Heart left ventricle (tissue), 16 donors: ENCODE measurements at regions not wholly inside any gene's neighbourhood (a gene's known extent, or its start where the extent isn't known, plus 50 kb on each side); places are given as distances from the start of the nearest gene placed in this dataset.

Source experiments
- ATAC-seq, 4 donors: fragments of 200-7000 bp; cut with Tn5 transposase; one replicate each; pipeline ENCODE4 v1.9.1; 2020 to 2022; ENCODE audit warnings: moderate library complexity in 4 of 4, mild to moderate bottlenecking in 3 of 4, moderate number of reproducible peaks in 1 of 4
- DNase-seq, 5 donors: peaks; one replicate each; pipeline ENCODE4 v3.0.0-alpha.2; 2020
- H3K27ac ChIP-seq, 12 donors: fragments of 200-600 bp; sonication (generic) in 4 of 12; one replicate each; pipeline versions ENCODE4 v1.5.0 to v1.8.0; 2016 to 2022; ENCODE audit warnings: mild to moderate bottlenecking in 2 of 12
- H3K27me3 ChIP-seq, 9 donors: fragments of 200-600 bp; sonication (generic) in 2 of 9; one replicate each; pipeline versions ENCODE4 v1.5.1 to v1.8.0; 2016 to 2022; ENCODE audit warnings: mild to moderate bottlenecking in 3 of 9
- H3K36me3 ChIP-seq, 9 donors: fragments of 200-600 bp; sonication (generic) in 2 of 9; one replicate each; pipeline versions ENCODE4 v1.5.0 to v1.8.0; 2018 to 2022; ENCODE audit warnings: mild to moderate bottlenecking in 2 of 9
- H3K4me1 ChIP-seq, 12 donors: fragments of 200-600 bp; sonication (generic) in 4 of 12; one replicate each; pipeline versions ENCODE4 v1.5.0 to v1.8.0; 2016 to 2022; ENCODE audit warnings: mild to moderate bottlenecking in 3 of 12
- H3K4me3 ChIP-seq, 12 donors: fragments of 200-600 bp; sonication (generic) in 4 of 12; one replicate each; pipeline versions ENCODE4 v1.5.0 to v1.8.0; 2017 to 2022; ENCODE audit warnings: mild to moderate bottlenecking in 9 of 12, moderate library complexity in 4 of 12
- H3K9me3 ChIP-seq, 12 donors: fragments of 200-600 bp; sonication (generic) in 4 of 12; one replicate each; pipeline versions ENCODE4 v1.5.0 to v1.8.0; 2016 to 2022; ENCODE audit warnings: mild to moderate bottlenecking in 1 of 12
- POLR2A ChIP-seq, 2 donors: fragments of 450-650 bp; IDR thresholded peaks; one replicate each; pipeline ENCODE4 v1.6.1; 2017; ENCODE audit warnings: antibody characterized with exemption in 2 of 2, mild to moderate bottlenecking in 2 of 2, moderate library complexity in 2 of 2
- WGBS, 4 donors: extraction: QIAGEN DNeasy Blood & Tissue Kit in 2 of 4; methylation state at CpG; one replicate each; pipeline versions ENCODE4 v1.1.5 to v1.1.7; 2013 to 2018; 5-methylcytosine and 5-hydroxymethylcytosine counted together
- intact Hi-C, 10 donors: fragments of 100-400 bp; cut with DNase I; formaldehyde crosslinking; loops; one replicate each; pipeline versions ENCODE4 v1.11.1 to v1.14.2; 2022
- TF ChIP-seq, protein P1 (sequence below), 12 donors: fragments of 200-600 bp; sonication (generic) in 4 of 12; IDR thresholded peaks; one replicate each; pipeline versions ENCODE4 v1.5.0 to v1.8.0; 2018 to 2022; ENCODE audit warnings: antibody characterized with exemption in 12 of 12, mild to moderate bottlenecking in 5 of 12
- donor health status: ischemic (EF 13 %, LVEDD 7.1; RV severe dilation, severe dysfunction).
- donor health status: healthy with polysubstance abuse.
- donor health status: DM: no; HTN: yes; CAD: no.
- donor health status: DM: no; HTN: no; CAD: no.
- donor health status: ischemic (EF 25% LVEDD 6.9; RV normal size, moderate dysfunction).
- donor health status: ischemic (EF 25% LVEDD 5.7; RV mildly dilated, moderate dysfunction).
- donor health status: healthy.
- donor health status: DM: yes; HTN: yes; CAD: no.
- donor health status: ischemic (EF 35%, LVEDD 5.7; RV mildly dilated, moderate dysfunction).
- donor health status: nonischemic (EF 11% LVEDD 7.7; RV severe dilation, severe dysfunction).
- donor health status: DM: yes; HTN: yes; CAD: no.
- donor health status: PGD.
- donor health status: ischemic (EF 29% LVEDD 5.4; RV normal size, mild dysfunction).
- donor health status: nonischemic (EF 23%, LVEDD 6.1; RV moderate dilation, normal function).

DNA sequence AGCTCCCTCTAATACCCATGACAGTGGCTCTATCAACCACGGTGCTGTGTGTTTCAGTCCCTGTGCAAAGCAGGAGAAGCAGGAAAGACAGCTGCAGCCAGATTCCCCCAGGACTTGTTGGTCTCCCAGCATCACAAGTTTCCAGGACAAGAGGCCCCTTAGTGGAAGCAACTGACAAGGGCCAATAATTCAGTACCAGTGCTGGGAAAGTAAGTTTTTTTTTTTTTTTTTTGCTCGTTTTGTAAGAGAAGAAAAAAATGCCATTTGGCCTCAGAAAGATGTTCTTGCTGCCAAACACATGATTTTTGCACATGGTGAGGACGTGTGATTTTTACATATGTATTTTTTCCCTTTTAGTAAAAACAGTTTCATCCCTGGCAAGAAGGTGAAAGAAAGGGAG is 284.2 kb upstream of the ZMIZ1 start:
- TF ChIP-seq, protein P1, sequence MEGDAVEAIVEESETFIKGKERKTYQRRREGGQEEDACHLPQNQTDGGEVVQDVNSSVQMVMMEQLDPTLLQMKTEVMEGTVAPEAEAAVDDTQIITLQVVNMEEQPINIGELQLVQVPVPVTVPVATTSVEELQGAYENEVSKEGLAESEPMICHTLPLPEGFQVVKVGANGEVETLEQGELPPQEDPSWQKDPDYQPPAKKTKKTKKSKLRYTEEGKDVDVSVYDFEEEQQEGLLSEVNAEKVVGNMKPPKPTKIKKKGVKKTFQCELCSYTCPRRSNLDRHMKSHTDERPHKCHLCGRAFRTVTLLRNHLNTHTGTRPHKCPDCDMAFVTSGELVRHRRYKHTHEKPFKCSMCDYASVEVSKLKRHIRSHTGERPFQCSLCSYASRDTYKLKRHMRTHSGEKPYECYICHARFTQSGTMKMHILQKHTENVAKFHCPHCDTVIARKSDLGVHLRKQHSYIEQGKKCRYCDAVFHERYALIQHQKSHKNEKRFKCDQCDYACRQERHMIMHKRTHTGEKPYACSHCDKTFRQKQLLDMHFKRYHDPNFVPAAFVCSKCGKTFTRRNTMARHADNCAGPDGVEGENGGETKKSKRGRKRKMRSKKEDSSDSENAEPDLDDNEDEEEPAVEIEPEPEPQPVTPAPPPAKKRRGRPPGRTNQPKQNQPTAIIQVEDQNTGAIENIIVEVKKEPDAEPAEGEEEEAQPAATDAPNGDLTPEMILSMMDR (IDR thresholded peaks at IDR 0.05): no peak
- TF ChIP-seq POLR2A (IDR thresholded peaks at IDR 0.05): no peak
- DNase-seq (peak in 1 of 5 donors; percentile 45), ATAC-seq (no peak)
- no peaks in the 10 kb centered on the region for H3K36me3 ChIP-seq
- peaks cover 0 to 8% (median 0%) of the 10 kb centered on the region in 12 donors for H3K9me3 ChIP-seq
- H3K4me3 ChIP-seq: no peak overlapping the region
- intact Hi-C loops: loop anchor here in 1 of 10 donors (10.0 kb wide), 1 partner anchor 410 kb away; no protein-coding TSS in a partner anchor
- no peaks in the 10 kb centered on the region for H3K27me3 ChIP-seq
- 43 to 49% (median 47%) methylated on average over 3 of the region's 3 CpGs for WGBS, 4 donors
- no peak overlapping the region for H3K27ac ChIP-seq
- peaks cover 0 to 27% (median 6%) of the 10 kb centered on the region in 12 donors for H3K4me1 ChIP-seq

DNA sequence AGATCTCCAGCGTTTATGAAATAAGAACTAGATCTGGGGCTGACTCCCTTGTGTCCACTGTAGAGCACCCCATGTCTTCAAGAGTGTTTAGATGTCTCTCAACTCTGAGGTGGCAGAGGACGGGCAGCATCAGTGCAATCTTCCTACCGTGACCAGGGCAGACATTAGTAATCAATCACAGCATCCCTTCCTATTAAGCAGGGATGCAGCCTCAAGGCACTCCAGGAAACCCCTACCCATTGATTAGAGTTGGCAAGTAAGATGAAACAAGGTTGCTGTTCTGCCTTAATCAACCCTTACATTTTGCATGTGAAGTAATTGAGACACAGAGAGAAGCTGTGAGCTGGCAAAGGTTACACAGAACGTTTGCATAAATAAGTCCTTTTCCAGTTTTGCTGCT is 283.7 kb upstream of the ZMIZ1 start:
- Histone ChIP-seq H3K27me3 (no peaks in the 10 kb centered on the region), H3K9me3 (peaks cover 0 to 8% (median 0%) of the 10 kb centered on the region in 12 donors), H3K27ac (peak overlapping the region in 1 of 12 donors; percentile 9), H3K4me1 (peaks cover 0 to 27% (median 6%) of the 10 kb centered on the region in 12 donors), H3K4me3 (no peak overlapping the region), H3K36me3 (no peaks in the 10 kb centered on the region)
- no peak for ATAC-seq
- intact Hi-C loops: loop anchor here in 1 of 10 donors (5.0 to 10.0 kb wide), 2 partner anchors 282 to 410 kb away; partner anchors contain the start of gene ZMIZ1
- TF ChIP-seq, protein P1 (IDR thresholded peaks at IDR 0.05): no peak
- TF ChIP-seq POLR2A (IDR thresholded peaks at IDR 0.05): no peak
- WGBS, 4 donors: 78 to 83% (median 81%) methylated on average over 4 of the region's 4 CpGs
- DNase-seq: no peak

DNA sequence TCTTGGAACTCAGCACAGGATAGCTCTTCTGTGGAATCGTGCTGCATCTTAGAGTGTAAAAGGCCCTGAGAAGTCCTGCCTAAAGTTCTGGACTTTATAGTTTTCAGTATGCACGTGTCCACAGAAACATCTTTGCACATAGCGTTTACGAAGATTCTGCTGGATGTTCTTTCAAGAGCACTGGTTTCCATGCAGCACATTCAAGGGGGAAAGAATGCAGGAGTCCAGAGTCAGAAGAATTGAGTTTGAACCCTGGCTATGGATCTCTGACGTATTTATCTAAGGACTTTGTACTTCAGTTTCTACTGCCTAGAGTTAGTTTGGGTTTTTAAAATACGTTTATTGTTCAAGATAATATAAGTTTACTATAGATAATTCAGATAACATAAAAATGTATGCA is 282.8 kb upstream of the ZMIZ1 start:
- Histone ChIP-seq H3K27me3 (no peaks in the 10 kb centered on the region), H3K36me3 (no peaks in the 10 kb centered on the region), H3K27ac (no peak overlapping the region), H3K4me3 (no peak overlapping the region), H3K9me3 (peaks cover 0 to 8% (median 0%) of the 10 kb centered on the region in 12 donors), H3K4me1 (peaks cover 0 to 27% (median 4%) of the 10 kb centered on the region in 12 donors)
- TF ChIP-seq, protein P1 (IDR thresholded peaks at IDR 0.05): no peak
- no peak for TF ChIP-seq POLR2A (IDR thresholded peaks at IDR 0.05)
- intact Hi-C loops: loop anchor here in 1 of 10 donors (5.0 to 10.0 kb wide), 2 partner anchors 281 to 409 kb away; partner anchors contain the start of gene ZMIZ1
- DNase-seq (no peak), ATAC-seq (no peak)
- WGBS, 4 donors: 85 to 95% (median 91%) methylated on average over 6 of the region's 6 CpGs

DNA sequence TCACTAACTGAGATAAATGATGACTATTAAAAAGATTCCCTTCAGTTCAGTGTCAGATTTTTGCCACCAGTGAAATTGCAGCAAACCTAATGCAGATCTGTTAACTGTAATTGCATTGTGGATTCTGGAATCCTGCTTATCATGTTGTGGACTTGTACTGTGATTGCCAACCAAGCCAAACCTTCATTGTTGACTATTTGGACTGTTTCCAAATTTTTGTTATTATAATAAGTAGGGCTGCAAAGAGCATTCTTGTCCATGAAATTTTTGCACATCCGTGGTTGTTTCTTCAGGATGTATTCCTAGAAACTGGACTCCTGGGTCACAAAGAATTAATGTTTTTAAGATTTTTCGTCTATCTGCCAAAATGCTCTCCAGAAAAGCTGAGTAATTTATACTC is 281.6 kb upstream of the ZMIZ1 start:
- H3K36me3 ChIP-seq: no peaks in the 10 kb centered on the region
- DNase-seq: no peak
- H3K4me3 ChIP-seq: no peak overlapping the region
- ATAC-seq: peak in 1 of 4 donors; percentile 36
- peaks cover 0 to 8% (median 0%) of the 10 kb centered on the region in 12 donors for H3K9me3 ChIP-seq
- WGBS, 4 donors: 18 to 39% (median 27%) methylated on average over 2 of the region's 2 CpGs
- TF ChIP-seq POLR2A (IDR thresholded peaks at IDR 0.05): no peak
- TF ChIP-seq, protein P1 (IDR thresholded peaks at IDR 0.05): no peak
- intact Hi-C loops: loop anchor here in 1 of 10 donors (5.0 to 10.0 kb wide), 2 partner anchors 280 to 408 kb away; partner anchors contain the start of gene ZMIZ1
- no peak overlapping the region for H3K27ac ChIP-seq
- H3K4me1 ChIP-seq: peaks cover 0 to 27% (median 4%) of the 10 kb centered on the region in 12 donors
- no peaks in the 10 kb centered on the region for H3K27me3 ChIP-seq
